NAMALWA (cell line): ENCODE measurements at regions not wholly inside any gene's neighbourhood (a gene's known extent, or its start where the extent isn't known, plus 50 kb on each side); places are given as distances from the start of the nearest gene placed in this dataset.
"Not testable (repeated sequence)": the region's sequence is repeated elsewhere in the genome, so short reads cannot be mapped to it uniquely, and the experiment has no call there.

Source experiments
- DNase-seq: peaks from one replicate; pipeline ENCODE4 v3.0.0-alpha.2; 2015; ENCODE audit warnings: low spot score

DNA sequence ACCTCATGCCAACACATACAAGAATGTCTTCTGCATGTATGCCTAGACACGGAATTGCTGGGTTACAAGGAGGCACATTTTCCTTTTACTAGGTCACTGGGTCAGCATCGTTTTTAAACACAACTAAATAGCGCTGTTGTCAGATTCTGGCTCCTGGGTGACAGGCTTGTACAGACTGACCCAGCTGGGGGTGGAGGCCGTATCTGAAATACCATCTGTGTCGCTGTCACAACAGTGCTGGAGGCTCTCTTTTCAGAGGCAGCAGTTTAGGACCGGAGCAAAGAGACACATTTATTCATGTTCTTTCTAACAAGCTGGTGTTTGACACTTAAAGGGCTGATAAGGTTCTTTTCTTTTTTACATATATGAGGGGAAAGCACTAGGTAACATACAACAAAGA is 403.0 kb upstream of the ASIC2 start:
- DNase-seq = no peak

DNA sequence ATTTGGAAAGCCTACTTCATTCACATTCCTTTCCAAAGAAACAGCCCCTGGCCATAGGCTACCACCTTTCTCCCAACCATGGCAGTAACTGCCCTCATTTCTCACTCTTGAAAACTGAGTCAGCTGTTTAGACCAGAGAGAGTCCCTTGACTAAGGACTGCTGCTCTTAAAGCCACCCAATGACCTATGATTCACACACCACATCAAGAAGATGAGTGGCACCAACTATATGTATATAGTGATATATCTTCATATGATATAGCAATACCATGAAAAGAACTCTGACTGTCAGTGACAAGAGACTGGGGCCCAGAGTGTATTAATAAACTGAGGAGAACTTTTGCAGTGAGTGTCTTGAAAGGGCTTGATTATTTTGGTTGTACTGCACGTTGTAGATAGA is 404.5 kb upstream of the ASIC2 start:
- DNase-seq = no peak

DNA sequence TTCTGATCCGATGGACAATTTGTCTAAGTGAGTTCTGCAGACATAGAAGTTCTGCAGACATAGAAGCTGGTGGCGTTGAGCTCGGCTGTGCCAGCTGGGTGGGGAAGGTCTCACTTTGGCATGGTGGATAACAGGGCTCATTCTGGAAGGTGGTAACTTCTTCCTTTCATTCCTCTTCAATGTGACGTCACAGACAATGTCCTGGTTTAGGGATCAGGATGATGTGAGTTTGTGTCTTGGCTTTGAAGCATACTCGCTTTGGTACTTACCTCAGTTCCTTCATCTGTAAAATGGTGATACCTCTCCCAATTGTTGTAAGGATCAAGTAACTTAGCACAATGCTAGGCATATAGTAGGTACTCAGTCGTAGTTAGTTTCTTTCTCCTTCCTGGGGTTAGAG is 408.8 kb upstream of the ASIC2 start:
- DNase-seq = no peak

DNA sequence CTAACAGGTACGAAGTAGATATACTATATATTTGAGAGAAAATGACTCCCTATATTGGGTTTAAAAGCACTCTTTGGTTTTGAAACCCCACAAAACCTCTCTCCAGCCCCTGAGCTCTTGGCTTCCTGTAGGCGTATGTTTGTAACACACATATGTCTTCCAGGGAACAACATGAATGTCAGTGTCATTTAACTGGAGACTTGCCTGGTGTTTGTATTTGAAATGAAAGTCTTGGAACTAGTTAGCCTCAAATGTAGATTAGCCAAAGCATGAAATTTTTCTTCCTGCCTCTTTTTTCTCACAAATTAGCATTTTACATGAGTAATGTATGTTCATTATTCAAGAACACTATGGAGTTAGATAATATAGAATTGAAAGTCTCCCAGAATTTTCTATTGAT is 411.8 kb upstream of the ASIC2 start:
- DNase-seq = no peak

DNA sequence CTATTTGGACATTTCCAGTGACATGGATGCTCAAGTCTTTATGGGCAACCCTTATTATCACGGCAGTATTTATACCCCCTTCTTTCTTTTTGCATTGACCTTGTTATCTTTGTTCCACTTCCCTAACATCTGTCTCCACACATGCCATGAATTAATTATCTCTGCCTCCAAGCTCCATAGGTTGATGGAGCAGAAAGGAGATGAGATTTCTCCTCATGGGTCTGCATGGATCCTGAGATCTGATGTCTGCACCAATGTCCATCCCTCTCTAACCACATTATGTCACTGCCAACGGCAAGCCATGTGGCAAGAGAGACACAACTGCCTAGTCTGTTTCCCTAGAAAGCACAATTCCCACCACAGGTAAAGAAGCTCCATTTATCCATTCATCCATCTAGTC is 416.8 kb upstream of the ASIC2 start:
- DNase-seq = no peak

DNA sequence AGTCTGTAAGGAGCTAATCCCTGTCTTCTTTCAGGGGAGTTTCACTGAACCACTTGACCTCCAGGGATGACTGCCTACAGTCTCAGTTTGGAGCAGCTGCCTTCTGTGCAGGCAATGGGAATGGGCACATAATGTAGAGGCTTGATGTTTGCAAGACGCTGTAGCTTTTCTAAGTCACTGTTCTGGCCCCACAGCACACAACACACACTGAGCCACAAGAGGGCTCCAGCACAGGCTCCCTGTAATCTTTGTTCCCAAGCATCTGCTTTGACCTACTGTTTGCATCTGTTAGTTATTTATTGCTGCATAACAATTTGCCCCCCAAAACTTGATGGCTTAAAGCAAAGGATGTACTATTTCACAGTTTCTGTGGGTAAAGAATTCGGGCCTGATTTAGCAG is 419.0 kb upstream of the ASIC2 start:
- no peak for DNase-seq

DNA sequence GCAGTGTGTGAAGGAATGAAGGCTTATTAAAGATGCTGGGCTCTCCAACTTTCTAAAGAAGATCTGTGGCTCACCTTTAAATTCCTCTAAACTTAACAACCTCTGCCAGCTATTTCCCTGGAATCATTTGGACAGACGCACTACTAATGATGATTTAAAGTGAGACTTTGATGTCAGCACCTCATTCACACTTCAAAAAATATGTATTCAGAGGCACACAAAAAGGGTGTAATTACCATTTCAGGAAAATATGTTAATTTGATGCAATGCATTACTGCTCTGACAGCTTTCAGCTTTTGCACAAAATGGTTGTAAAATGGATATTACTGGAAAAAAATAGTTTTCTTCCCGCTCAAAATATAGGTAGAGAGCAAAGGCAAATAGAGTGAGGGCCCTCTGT is 423.9 kb upstream of the ASIC2 start:
- DNase-seq = no peak

DNA sequence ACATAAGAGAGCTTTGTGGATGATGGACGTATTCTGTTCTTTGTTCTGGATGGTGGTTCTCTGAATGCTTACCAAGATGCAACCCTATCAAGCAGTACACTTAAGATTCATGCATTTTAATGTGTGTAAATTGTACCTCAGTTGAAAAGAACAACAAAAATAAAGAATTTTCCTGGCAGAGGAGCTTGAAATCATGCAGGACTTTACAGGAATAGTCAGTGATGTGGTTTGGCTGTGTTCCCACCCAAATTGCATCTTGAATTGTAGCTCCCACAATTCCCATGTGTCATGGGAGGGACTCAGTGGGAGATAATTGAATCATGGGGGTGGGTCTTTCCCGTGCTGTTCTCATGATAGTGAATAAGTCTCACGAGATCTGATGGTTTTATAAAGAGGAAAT is 430.6 kb upstream of the ASIC2 start:
- not testable (repeated sequence) for DNase-seq

DNA sequence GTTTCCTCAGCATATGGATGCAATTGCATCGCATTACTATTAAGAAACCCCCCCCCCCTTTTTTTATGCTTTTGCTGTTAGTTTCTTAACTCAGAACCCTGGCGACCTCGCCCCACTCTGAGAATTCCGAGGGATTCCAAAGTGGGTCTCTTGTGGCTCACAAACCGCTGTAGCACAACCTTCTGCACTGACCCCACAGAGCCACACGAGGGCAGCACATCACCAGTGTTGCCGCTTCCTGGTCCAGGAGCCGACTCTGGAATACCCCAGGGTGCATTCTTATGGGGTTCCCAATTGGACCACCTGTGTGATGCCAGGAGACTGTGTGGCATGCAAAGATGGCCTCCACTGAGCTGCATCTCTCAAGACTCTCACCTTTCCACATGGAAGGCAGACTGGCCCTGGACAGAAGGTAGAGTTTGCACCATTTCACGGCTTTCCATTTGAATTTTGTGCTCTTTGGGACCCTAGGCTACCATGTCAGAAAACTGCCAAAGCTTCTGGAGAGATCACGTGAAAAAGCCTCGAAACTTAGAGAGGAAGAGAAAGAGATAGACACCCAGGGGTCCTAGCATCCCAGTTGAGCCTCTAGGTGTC is 432.7 kb upstream of the ASIC2 start:
- DNase-seq = peak; percentile 45

DNA sequence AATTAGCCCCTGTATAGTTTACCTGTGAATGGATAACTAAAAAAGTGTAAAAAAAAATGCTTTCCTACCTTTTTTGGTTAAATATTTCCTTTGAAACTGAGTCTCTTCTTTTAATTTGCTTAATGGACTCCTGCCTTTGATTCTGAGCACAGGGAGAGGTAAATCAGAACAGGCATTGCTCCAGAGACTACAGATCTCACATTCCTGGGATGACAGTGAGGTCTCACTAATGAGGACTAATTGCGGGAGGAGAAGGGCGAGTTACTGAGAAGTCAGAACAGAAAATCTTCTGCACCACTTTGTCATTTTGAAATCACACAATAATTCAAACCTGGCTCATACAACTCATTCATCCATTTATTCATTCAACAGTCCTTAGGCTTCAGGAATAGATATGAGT is 437.0 kb upstream of the ASIC2 start:
- no peak for DNase-seq

DNA sequence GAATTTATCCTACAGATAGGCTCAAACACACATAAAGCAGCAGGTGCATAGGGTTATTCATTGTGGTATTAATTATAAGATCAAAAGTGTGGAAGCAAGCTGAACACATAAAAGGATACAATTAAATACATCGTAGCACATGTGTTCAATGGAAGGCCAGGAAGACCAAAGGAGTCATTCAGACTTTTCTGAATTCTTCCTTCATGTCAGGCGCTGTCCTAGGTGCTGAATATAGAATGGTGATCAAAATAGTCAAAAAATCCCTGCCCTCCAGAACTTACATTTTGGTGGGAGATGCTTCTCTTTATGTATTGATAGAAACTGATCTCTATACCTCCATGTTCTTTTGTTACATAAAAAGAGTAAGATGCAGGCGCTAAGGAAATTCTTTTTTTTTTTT is 439.0 kb upstream of the ASIC2 start:
- DNase-seq = peak; percentile 17

DNA sequence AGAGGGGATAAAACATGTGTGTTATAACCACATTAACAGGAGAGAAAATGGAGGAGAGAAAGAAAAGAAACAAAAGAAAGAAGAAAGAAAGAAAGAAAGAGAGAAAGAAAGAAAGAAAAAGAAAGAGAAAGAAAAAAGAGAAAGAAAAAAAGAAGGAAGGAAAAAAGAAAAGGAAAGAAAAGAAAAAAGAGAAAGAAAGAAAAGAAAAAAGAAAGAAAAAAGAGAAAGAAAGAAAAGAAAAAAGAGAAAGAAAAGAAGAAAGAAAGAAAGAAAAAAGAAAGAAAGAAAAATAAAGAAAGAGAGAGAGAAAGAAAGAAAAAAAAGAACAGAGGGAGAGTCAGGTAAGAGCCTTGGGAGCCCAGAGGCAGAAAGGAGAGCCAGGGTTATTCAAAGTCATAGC is 446.6 kb upstream of the ASIC2 start:
- no peak for DNase-seq

DNA sequence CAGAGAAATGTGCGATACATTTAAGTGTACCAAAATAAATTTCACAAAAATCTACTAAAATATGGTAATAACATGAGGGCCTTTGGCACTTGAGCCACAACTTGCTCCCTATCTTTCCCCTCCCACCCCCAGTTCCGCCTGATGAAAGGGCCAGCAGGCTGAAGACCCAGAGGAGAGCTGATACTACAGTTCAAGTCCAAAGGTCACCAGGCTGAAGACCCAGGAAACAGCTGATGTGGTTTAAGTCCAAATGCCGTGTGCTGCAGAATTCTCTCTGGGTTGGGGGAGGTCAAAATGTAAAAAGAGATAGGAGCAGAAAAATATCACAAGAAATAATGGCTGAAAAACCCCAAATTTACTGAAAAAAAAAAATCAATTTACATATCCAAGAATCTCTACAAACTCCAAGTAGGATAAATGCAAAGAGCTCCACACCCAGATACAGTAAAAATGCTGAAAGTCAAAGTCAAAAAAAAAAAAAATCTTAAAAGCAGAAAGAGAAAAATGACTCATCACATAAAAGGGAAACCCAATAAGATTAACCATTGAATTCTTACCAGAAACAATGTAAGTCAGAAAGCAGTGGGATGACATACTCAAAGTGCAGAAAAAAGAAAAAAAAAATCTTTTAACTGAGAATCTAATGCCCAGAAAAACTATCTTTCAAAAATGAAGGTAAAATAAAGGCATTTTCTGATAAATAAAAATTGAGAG is 452.1 kb upstream of the ASIC2 start:
- DNase-seq = no peak

DNA sequence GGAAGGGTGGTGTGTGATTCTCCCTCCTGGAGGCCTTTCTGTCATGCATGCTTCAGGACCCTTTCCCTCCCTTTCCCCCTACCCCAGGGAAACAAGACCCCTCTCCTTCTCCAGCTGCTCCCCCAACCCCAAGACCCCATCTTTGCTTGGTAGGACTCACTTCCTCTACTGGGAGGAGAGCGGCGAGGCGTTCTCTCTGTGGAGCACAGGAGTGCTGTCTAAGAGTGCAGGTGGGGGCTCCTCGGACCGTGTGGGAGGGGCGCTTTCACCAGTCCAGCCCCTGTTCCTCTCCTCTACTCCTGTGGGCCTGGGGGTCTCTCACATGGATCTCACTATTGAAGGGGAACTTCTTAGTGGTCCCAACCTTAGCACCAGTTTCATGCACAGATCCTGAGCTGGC is 456.1 kb upstream of the ASIC2 start:
- no peak for DNase-seq

DNA sequence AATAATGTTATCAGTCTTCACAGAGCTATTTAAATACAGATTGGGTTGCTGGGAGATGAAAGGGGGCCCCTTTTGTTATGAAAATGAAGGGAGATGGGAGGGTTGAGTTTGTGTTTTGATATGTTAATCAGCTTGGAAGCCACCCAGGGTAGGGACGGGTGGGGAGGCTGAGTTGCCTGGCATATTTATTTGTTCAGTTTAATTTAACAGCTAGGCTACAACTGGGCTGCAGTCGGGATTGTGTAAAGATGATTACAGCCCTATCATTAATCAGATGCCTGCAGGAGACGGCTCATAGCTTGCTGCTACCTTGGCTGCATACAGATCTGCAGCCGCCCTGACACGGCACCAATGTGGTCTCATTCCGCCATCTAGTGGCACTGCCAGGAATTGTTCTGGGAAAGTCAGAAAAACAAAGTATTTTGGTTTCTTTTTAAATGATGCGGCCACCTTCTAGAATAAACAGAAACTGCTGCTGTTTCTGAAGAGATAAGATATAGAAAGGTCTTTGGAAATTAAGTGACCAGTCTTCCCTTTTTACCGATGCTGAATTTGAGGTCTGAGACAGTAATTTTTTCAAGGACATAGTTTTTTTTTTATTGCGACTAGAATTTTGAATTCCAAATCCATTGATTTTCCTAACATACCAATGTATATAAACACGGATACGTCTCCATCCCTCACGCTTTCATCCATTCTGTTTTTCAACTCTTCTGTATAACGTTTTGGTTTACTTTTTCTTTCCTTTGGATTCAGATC is 458.0 kb upstream of the ASIC2 start:
- peak; percentile 68 for DNase-seq

DNA sequence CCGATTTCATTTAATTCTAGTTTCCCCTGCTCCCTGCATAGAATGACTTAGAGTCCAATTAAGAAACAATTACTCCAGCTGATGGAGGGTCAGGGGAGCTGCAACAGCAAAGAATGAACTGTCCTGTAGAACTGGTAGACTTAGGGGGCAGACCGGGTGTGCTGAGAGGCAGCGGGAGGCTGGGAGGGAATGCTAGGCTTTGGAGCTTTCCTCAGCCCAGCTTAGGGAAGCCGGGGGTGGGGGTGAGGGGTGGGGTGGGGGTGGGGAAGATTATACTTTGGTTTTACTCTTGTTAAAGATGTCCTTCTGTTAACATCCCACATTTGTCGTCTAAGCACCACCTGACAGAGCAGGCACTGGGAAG is 458.6 kb upstream of the ASIC2 start:
- no peak for DNase-seq

DNA sequence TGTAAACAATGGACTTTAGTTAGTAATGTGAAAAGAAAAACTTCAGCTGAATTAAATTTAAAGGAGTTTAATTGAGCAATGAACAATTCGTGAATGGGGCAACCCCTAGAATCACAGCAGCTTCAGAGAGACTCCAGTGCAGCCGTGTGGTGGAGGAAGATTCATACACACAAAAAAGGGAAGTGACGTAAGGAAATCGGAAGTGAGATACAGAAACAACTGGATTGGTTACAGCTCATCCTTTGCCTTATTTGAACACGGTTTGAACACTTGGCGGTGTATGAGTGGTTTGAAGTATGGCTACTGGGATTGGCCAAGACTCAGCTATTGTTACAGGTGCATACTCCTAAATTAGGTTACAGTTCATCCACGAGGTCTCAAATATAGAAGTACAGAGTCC is 460.4 kb upstream of the ASIC2 start:
- DNase-seq = peak; percentile 62

DNA sequence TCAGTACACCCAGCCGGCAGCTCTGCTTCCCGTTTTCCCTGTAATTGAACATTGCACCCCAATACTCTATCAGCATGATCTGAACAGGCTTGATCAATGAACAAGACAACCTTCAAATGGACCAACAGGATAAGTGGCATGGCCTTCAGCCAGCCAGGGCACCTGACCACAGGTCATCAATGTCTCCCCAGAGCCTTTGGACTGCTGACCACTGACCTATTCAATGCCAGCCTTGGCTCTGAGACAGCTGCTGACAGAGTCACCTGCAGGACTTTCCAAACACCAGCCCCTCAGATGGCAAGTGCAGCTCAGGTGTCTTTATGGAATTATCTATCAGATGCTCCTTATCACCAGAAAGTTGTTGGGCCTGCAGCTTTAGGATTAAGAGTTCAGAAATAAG is 462.9 kb upstream of the ASIC2 start:
- DNase-seq = no peak

DNA sequence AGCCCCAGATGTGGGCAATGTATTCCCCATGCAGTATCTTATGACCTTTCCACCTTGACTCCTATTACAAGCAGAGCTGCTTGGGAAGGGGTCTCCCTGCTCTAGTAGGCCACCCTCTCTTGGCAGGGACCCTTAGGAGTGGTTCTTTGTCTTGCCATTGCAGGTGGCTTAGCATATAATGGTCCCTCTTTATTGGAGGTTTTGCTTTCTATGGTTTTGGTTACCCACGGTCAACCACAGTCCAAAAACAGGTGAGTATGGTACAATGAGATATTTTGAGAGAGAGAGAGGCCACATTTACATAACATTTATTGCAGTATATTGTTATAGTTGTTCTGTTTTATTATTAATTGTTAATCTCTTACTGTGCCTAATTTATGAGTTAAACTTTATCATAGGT is 472.8 kb upstream of the ASIC2 start:
- DNase-seq = no peak

DNA sequence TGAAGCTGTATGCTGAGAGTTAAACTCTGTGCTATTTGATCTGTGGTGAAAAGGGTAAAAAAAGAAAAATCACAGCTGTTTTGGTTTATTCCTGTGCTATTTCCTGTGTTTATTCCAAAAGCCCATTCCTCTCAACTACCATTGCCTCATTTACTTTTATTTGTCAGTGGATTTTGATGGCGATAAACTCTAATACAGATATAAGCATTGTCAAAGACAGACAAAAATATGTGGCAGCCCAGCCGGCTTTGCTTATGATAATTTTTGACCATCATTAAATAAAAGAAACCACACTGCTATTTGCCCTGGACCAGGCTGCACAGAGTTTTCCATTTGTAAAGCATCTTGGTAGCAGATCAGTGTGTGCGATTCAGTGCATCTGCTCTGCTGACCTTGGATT is 473.6 kb upstream of the ASIC2 start:
- DNase-seq = no peak

DNA sequence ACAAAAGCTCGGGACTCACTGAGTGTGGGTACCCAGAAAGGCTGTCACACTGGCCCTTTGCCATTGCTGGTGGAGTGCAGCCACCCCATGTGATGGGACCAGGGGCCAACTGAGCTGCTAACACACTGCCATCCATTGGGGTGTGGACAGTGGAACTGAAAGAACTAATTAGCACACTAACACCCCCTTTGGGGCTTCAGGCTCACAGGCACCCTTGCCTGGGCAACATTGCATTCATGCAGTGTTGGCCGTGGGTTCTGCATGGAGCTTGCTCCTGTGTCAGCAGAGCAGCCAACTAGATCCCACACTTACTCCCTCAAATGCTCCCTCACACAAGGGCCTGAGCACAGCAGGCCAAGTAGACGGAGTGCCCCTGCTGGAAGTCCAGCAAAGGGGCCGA is 476.0 kb upstream of the ASIC2 start:
- no peak for DNase-seq

DNA sequence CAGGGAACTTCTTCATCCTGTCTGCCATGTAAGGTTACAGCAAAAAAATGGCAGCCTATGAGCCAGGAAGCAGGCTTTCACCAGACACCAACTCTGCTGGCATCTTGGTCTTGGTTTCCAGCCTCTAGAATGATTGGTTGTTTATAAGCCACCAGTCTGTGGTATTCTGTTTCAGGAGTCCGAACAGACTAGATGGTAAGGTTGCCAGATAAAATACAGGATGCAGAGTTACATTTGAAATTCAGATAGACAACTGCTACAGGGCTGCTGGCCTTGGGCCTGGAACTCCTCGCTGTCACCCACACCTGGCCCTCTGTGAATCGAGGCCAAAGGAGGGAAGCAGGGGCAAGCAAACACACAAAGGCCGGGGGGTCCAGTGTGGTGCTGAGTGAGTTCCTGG is 478.8 kb upstream of the CCL2 start:
- DNase-seq = no peak

DNA sequence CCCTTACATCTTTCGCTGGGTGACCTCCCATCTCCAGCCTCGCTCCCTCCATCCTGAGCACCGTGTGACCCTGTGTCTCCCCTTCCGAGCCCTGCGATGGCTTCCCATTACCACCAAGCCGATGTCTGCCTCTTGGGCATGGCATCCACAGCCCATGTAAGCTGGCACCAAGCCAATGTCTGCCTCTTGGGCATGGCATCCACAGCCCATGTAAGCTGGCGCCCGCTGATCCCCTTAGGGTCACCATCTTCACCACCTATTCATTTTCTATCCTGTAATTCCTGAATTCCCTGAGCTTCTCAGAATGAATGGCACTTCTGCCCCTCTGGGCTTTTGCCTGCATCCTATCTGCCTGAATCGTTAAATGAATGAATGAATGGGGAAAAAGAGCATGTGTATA is 478.2 kb upstream of the CCL2 start:
- DNase-seq = no peak

DNA sequence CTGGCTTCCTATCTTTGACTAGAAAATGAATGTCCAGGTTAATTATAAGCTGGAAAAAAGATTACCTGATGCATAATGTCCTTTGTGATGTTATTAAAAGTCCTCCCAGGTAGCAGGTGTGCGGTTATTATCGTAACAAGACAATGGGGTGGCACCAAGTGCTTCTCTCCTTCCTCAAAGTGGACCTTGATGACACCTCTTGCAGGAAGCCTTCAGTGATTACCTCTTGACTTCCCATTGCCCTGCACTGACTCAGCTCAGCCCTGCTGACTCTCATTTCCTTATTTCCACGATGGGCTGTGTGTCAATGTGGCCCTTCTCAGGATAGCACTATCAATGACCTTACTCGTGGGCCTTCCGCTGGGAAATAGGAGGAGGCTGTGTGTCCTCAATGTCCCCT is 477.4 kb upstream of the CCL2 start:
- no peak for DNase-seq
